ENCODE measurements at regions not wholly inside any gene's neighbourhood (a gene's known extent, or its start where the extent isn't known, plus 50 kb on each side); places are given as distances from the start of the nearest gene placed in this dataset.

GRCh38 chr7:18356191-18356645, 139.3 kb upstream of the HDAC9 start:
- peak overlapping the region; percentile 61 for H3K4me2 ChIP-seq (ENCODE audit: low read length)
- H3K79me2 ChIP-seq (ENCODE audit: low read length): no peaks in the 10 kb centered on the region
- no peak for TF ChIP-seq EZH2phosphoT487 (IDR thresholded peaks at IDR 0.05; ENCODE audit: low read depth)
- peak; percentile 42 for TF ChIP-seq CTCF (IDR thresholded peaks at IDR 0.05; ENCODE audit: low read depth, low read length)
- no peaks in the 10 kb centered on the region for H3K27me3 ChIP-seq (ENCODE audit: low read depth, low read length)
- H4K20me1 ChIP-seq (ENCODE audit: insufficient read depth, low read length): no peaks in the 10 kb centered on the region
- peak overlapping the region; percentile 31; the same call in 1 of the 2 replicates for H3K4me3 ChIP-seq (ENCODE audit: low read length)
- H3K9me3 ChIP-seq (ENCODE audit: insufficient read depth, low read length): no peaks in the 10 kb centered on the region
- H2AFZ ChIP-seq (ENCODE audit: low read depth, low read length): peak overlapping the region; percentile 84
- peaks cover 16% of the 10 kb centered on the region for H3K4me1 ChIP-seq (ENCODE audit: low read length)
- peak overlapping the region; percentile 47 for H3K9ac ChIP-seq (ENCODE audit: low read length)
- H3K36me3 ChIP-seq (replicated peaks; ENCODE audit: low read depth, low read length): no peaks in the 10 kb centered on the region
- 0 out of 2 replicates have a peak overlapping the region, but pooled peaks have one; percentile 20 for H3K27ac ChIP-seq (ENCODE audit: low read length)

DNA sequence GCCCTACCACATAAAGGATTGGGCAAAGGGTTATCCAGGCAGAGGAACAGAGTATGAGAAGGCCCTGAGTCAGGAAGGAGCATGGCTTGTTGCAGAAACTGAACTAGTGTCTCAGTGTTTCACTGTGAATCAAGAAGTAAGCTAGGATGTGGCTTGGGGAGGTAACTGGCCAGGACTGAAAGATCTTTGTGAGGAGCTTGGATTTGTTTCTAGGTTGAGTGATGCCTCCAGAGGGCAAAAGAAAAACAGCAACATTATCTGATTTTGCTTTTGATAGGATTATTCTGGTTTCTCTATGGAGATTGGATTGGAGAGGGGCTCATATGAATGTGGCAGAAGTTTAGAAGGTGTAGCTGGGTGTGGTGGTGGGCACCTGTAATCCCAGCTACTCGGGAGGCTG, 137.9 kb upstream of the HDAC9 start:
- H3K4me3 ChIP-seq (ENCODE audit: low read length): no peak overlapping the region
- no peaks in the 10 kb centered on the region for H3K27me3 ChIP-seq (ENCODE audit: low read depth, low read length)
- no peak overlapping the region for H2AFZ ChIP-seq (ENCODE audit: low read depth, low read length)
- no peaks in the 10 kb centered on the region for H3K36me3 ChIP-seq (replicated peaks; ENCODE audit: low read depth, low read length)
- H3K9ac ChIP-seq (ENCODE audit: low read length): no peak overlapping the region
- H3K4me2 ChIP-seq (ENCODE audit: low read length): no peak overlapping the region
- H3K9me3 ChIP-seq (ENCODE audit: insufficient read depth, low read length): no peaks in the 10 kb centered on the region
- H3K79me2 ChIP-seq (ENCODE audit: low read length): no peaks in the 10 kb centered on the region
- H4K20me1 ChIP-seq (ENCODE audit: insufficient read depth, low read length): no peaks in the 10 kb centered on the region
- peaks cover 16% of the 10 kb centered on the region for H3K4me1 ChIP-seq (ENCODE audit: low read length)
- TF ChIP-seq EZH2phosphoT487 (IDR thresholded peaks at IDR 0.05; ENCODE audit: low read depth): no peak
- TF ChIP-seq CTCF (IDR thresholded peaks at IDR 0.05; ENCODE audit: low read depth, low read length): peak; percentile 29
- no peak overlapping the region for H3K27ac ChIP-seq (ENCODE audit: low read length)

GRCh38 chr7:18361756-18362155, 133.8 kb upstream of the HDAC9 start:
- no peak overlapping the region for H3K27ac ChIP-seq (ENCODE audit: low read length)
- no peaks in the 10 kb centered on the region for H3K27me3 ChIP-seq (ENCODE audit: low read depth, low read length)
- no peak for TF ChIP-seq EZH2phosphoT487 (IDR thresholded peaks at IDR 0.05; ENCODE audit: low read depth)
- no peak for TF ChIP-seq CTCF (IDR thresholded peaks at IDR 0.05; ENCODE audit: low read depth, low read length)
- no peaks in the 10 kb centered on the region for H4K20me1 ChIP-seq (ENCODE audit: insufficient read depth, low read length)
- H3K9me3 ChIP-seq (ENCODE audit: insufficient read depth, low read length): no peaks in the 10 kb centered on the region
- H3K79me2 ChIP-seq (ENCODE audit: low read length): no peaks in the 10 kb centered on the region
- H3K36me3 ChIP-seq (replicated peaks; ENCODE audit: low read depth, low read length): no peaks in the 10 kb centered on the region
- no peak overlapping the region for H2AFZ ChIP-seq (ENCODE audit: low read depth, low read length)
- H3K4me1 ChIP-seq (ENCODE audit: low read length): no peaks in the 10 kb centered on the region; the same call in 1 of the 2 replicates
- no peak overlapping the region for H3K4me3 ChIP-seq (ENCODE audit: low read length)
- H3K9ac ChIP-seq (ENCODE audit: low read length): no peak overlapping the region
- no peak overlapping the region for H3K4me2 ChIP-seq (ENCODE audit: low read length)

DNA sequence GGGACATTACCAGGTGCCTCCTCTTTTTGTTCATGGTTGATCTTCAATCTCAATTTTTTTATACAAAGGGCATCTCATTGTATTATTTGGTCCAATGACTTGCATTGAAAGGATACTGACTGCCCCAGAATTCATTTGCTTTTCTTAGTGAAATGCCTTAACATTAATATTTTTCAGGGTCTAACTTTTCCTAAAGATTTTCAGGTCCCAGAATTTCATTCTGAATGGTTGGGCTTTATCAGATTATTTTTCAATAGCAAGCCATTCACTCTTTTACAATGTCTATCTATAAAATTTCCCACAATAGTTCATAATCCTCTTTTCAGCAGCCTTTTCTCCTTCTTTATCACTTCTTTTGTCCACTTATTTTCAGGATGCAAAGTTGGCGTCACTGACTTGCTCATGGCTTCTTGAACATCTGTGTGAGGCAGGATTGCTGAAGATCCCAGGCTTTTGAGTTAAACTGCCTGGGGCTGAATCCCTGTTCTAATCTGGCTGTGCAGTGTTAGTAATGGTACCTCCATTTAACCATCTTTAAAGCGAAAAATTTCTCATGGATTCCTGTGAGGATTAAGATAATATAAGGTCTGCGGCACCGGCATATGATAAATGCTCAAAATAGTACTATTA, 131.7 kb upstream of the HDAC9 start:
- H3K9me3 ChIP-seq (ENCODE audit: insufficient read depth, low read length): no peaks in the 10 kb centered on the region

More for the DNA sequence above, 131.7 kb upstream of the HDAC9 start:
- H2AFZ ChIP-seq (ENCODE audit: low read depth, low read length): no peak overlapping the region
- no peaks in the 10 kb centered on the region for H3K79me2 ChIP-seq (ENCODE audit: low read length)
- no peak overlapping the region for H3K9ac ChIP-seq (ENCODE audit: low read length)
- no peak for TF ChIP-seq EZH2phosphoT487 (IDR thresholded peaks at IDR 0.05; ENCODE audit: low read depth)
- H3K4me1 ChIP-seq (ENCODE audit: low read length): no peaks in the 10 kb centered on the region
- H3K4me3 ChIP-seq (ENCODE audit: low read length): no peak overlapping the region
- H3K36me3 ChIP-seq (replicated peaks; ENCODE audit: low read depth, low read length): no peaks in the 10 kb centered on the region
- H3K4me2 ChIP-seq (ENCODE audit: low read length): no peak overlapping the region
- H4K20me1 ChIP-seq (ENCODE audit: insufficient read depth, low read length): no peaks in the 10 kb centered on the region
- no peaks in the 10 kb centered on the region for H3K27me3 ChIP-seq (ENCODE audit: low read depth, low read length)
- no peak overlapping the region for H3K27ac ChIP-seq (ENCODE audit: low read length)
